UCSD-AML1 (cell line): ENCODE measurements at regions not wholly inside any gene's neighbourhood (a gene's known extent, or its start where the extent isn't known, plus 50 kb on each side); places are given as distances from the start of the nearest gene placed in this dataset.
"Not testable (repeated sequence)": the region's sequence is repeated elsewhere in the genome, so short reads cannot be mapped to it uniquely, and the experiment has no call there.

Experiments
- DNase-seq: peaks from one replicate; lab custom pipeline; 2025; ENCODE audit not compliant: unreplicated experiment; lab: John Stamatoyannopoulos, UW

- not testable (repeated sequence) for DNase-seq
These were observed 803.8 kb downstream of the TMEM121 start for GRCh38 chr14:106329987-106330774.

GRCh38 chr14:106334428-106335109, 808.2 kb downstream of the TMEM121 start:
- DNase-seq: not testable (repeated sequence)

GRCh38 chr14:106335110-106335429, 808.7 kb downstream of the TMEM121 start:
- DNase-seq: not testable (repeated sequence)

- not testable (repeated sequence) for DNase-seq
These were observed 812.4 kb downstream of the TMEM121 start for GRCh38 chr14:106338775-106339174.

GRCh38 chr14:106340658-106341057, 814.3 kb downstream of the TMEM121 start:
- DNase-seq: not testable (repeated sequence)

GRCh38 chr14:106341161-106341560, 814.8 kb downstream of the TMEM121 start:
- DNase-seq: not testable (repeated sequence)

GRCh38 chr14:106343626-106344025, 817.2 kb downstream of the TMEM121 start:
- DNase-seq: no peak

GRCh38 chr14:106344065-106344614, 817.8 kb downstream of the TMEM121 start:
- DNase-seq: not testable (repeated sequence)

GRCh38 chr14:106344791-106345479, 818.6 kb downstream of the TMEM121 start:
- DNase-seq: not testable (repeated sequence)

- DNase-seq: no peak
These were observed 819.7 kb downstream of the TMEM121 start for GRCh38 chr14:106346084-106346483.

- DNase-seq: no peak
These were observed 820.3 kb downstream of the TMEM121 start for GRCh38 chr14:106346534-106347290.

GRCh38 chr14:106347291-106347778, 821.0 kb downstream of the TMEM121 start:
- DNase-seq: no peak

GRCh38 chr14:106347890-106348755, 821.7 kb downstream of the TMEM121 start:
- DNase-seq: no peak

GRCh38 chr14:106348873-106349540, 822.6 kb downstream of the TMEM121 start:
- DNase-seq: not testable (repeated sequence)

- DNase-seq: not testable (repeated sequence)
These were observed 823.5 kb downstream of the TMEM121 start for GRCh38 chr14:106349678-106350457.

GRCh38 chr14:106355007-106355791, 828.8 kb downstream of the TMEM121 start:
- not testable (repeated sequence) for DNase-seq

- DNase-seq: not testable (repeated sequence)
These were observed 829.7 kb downstream of the TMEM121 start for GRCh38 chr14:106355881-106356642.
